Upper lobe of left lung (tissue), 6 donors: ENCODE measurements at regions not wholly inside any gene's neighbourhood (a gene's known extent, or its start where the extent isn't known, plus 50 kb on each side); places are given as distances from the start of the nearest gene placed in this dataset.

ENCODE experiments used
- ATAC-seq, 2 donors: fragments of 200-7000 bp; cut with Tn5 transposase; one replicate each; pipeline ENCODE4 v1.9.1; 2022; ENCODE audit warnings: mild to moderate bottlenecking in 2 of 2, moderate library complexity in 2 of 2; ENCODE audit not compliant: low FRiP score in 2 of 2
- DNase-seq, 2 donors: peaks; one replicate each; pipeline ENCODE4 v3.0.0-alpha.2; 2019 to 2020
- H3K27ac ChIP-seq, 4 donors: fragments of 200-600 bp; sonication (generic); one replicate each; pipeline ENCODE4 v1.5.1; 2016 to 2019
- H3K27me3 ChIP-seq, 4 donors: fragments of 200-600 bp; sonication (generic); one replicate each; pipeline ENCODE4 v1.5.1; 2017 to 2019
- H3K36me3 ChIP-seq, 4 donors: fragments of 200-600 bp; sonication (generic); one replicate each; pipeline ENCODE4 v1.5.1; 2016 to 2019
- H3K4me1 ChIP-seq, 4 donors: fragments of 200-600 bp; sonication (generic); one replicate each; pipeline ENCODE4 v1.5.1; 2018 to 2019
- H3K4me3 ChIP-seq, 4 donors: fragments of 200-600 bp; sonication (generic); one replicate each; pipeline ENCODE4 v1.5.1; 2017 to 2019; ENCODE audit warnings: mild to moderate bottlenecking in 2 of 4, moderate library complexity in 1 of 4
- H3K9me3 ChIP-seq, 4 donors: fragments of 200-600 bp; sonication (generic); one replicate each; pipeline ENCODE4 v1.5.1; 2018 to 2019
- CTCF ChIP-seq, 6 experiments: fragments of 450-650 bp in 4 of 6; fragments of 200-600 bp in 2 of 6; sonication (generic) in 2 of 6; IDR thresholded peaks; one replicate each; pipeline ENCODE4 v1.5.1; 2016 to 2019; ENCODE audit warnings: antibody characterized with exemption in 6 of 6
- EP300 ChIP-seq, 4 donors: sonication (generic); formaldehyde crosslinking; IDR thresholded peaks; one replicate each; pipeline ENCODE4 v1.5.1; 2017; ENCODE audit warnings: antibody characterized with exemption in 4 of 4, control low read depth in 2 of 4
- POLR2A ChIP-seq, 4 donors: fragments of 450-650 bp; IDR thresholded peaks; one replicate each; pipeline ENCODE4 v1.5.1; 2016 to 2017; ENCODE audit warnings: antibody characterized with exemption in 4 of 4, mild to moderate bottlenecking in 2 of 4
- POLR2AphosphoS5 ChIP-seq, 2 donors: sonication (generic); formaldehyde crosslinking; IDR thresholded peaks; one replicate each; pipeline ENCODE4 v1.5.1; 2017; ENCODE audit warnings: antibody characterized with exemption in 2 of 2
- WGBS, 2 donors: methylation state at CpG; one replicate each; pipeline ENCODE4 v1.1.5; 2017 to 2018; 5-methylcytosine and 5-hydroxymethylcytosine counted together
- donor health status: DM: no; HTN: no; CAD: no; lungs with moderate emphysema.
- donor health status: DM: no; HTN: yes; CAD: no; lungs with severe emphysema.

GRCh38 chr14:27015065-27015464 lies 417.2 kb upstream of the NOVA1 start:
- Histone ChIP-seq H3K4me3 (no peak overlapping the region), H3K36me3 (no peaks in the 10 kb centered on the region), H3K4me1 (no peaks in the 10 kb centered on the region), H3K27ac (no peak overlapping the region), H3K27me3 (no peaks in the 10 kb centered on the region), H3K9me3 (no peaks in the 10 kb centered on the region)
- WGBS, 2 donors, result 63% methylated on average over 1 of the region's 1 CpG
- TF ChIP-seq CTCF (IDR thresholded peaks at IDR 0.05), result no peak
- TF ChIP-seq POLR2AphosphoS5 (IDR thresholded peaks at IDR 0.05), result no peak
- TF ChIP-seq POLR2A (IDR thresholded peaks at IDR 0.05), result no peak
- no peak for TF ChIP-seq EP300 (IDR thresholded peaks at IDR 0.05)
- DNase-seq (no peak), ATAC-seq (no peak)

- Histone ChIP-seq H3K36me3 (no peaks in the 10 kb centered on the region), H3K27ac (no peak overlapping the region), H3K4me3 (no peak overlapping the region), H3K9me3 (no peaks in the 10 kb centered on the region), H3K27me3 (no peaks in the 10 kb centered on the region), H3K4me1 (no peaks in the 10 kb centered on the region)
- 93 to 100% methylated on average over 1 of the region's 1 CpG for WGBS, 2 donors
- DNase-seq, result no peak
- no peak for ATAC-seq
- TF ChIP-seq EP300 (IDR thresholded peaks at IDR 0.05) (no peak), POLR2A (IDR thresholded peaks at IDR 0.05) (no peak), POLR2AphosphoS5 (IDR thresholded peaks at IDR 0.05) (no peak), CTCF (IDR thresholded peaks at IDR 0.05) (no peak)
Observed at GRCh38 chr14:27025648-27026047, 427.8 kb upstream of the NOVA1 start.

GRCh38 chr14:27026097-27026496 lies 428.3 kb upstream of the NOVA1 start:
- no peak overlapping the region for H3K4me3 ChIP-seq
- 69 to 85% methylated on average over 3 of the region's 3 CpGs for WGBS, 2 donors
- no peaks in the 10 kb centered on the region for H3K9me3 ChIP-seq
- H3K4me1 ChIP-seq, result no peaks in the 10 kb centered on the region
- H3K36me3 ChIP-seq, result no peaks in the 10 kb centered on the region
- TF ChIP-seq POLR2AphosphoS5 (IDR thresholded peaks at IDR 0.05) (no peak), EP300 (IDR thresholded peaks at IDR 0.05) (no peak), CTCF (IDR thresholded peaks at IDR 0.05) (no peak), POLR2A (IDR thresholded peaks at IDR 0.05) (no peak)
- no peak overlapping the region for H3K27ac ChIP-seq
- DNase-seq, result no peak
- H3K27me3 ChIP-seq, result no peaks in the 10 kb centered on the region
- ATAC-seq, result no peak

- no peak for DNase-seq
- H3K27me3 ChIP-seq, result no peaks in the 10 kb centered on the region
- 77 to 87% methylated on average over 2 of the region's 2 CpGs for WGBS, 2 donors
- H3K9me3 ChIP-seq, result no peaks in the 10 kb centered on the region
- H3K27ac ChIP-seq, result no peak overlapping the region
- no peak for ATAC-seq
- no peak overlapping the region for H3K4me3 ChIP-seq
- H3K36me3 ChIP-seq, result no peaks in the 10 kb centered on the region
- no peaks in the 10 kb centered on the region for H3K4me1 ChIP-seq
- TF ChIP-seq POLR2A (IDR thresholded peaks at IDR 0.05) (no peak), CTCF (IDR thresholded peaks at IDR 0.05) (no peak), POLR2AphosphoS5 (IDR thresholded peaks at IDR 0.05) (no peak), EP300 (IDR thresholded peaks at IDR 0.05) (no peak)
Observed at GRCh38 chr14:27040552-27040951, 442.7 kb upstream of the NOVA1 start.

GRCh38 chr14:27049701-27050100 lies 451.9 kb upstream of the NOVA1 start:
- no peak for TF ChIP-seq CTCF (IDR thresholded peaks at IDR 0.05)

More at GRCh38 chr14:27049701-27050100, 451.9 kb upstream of the NOVA1 start:
- H3K4me1 ChIP-seq, result no peaks in the 10 kb centered on the region
- ATAC-seq, result no peak
- no peak overlapping the region for H3K27ac ChIP-seq
- peaks cover 0 to 6% (median 0%) of the 10 kb centered on the region in 4 donors for H3K9me3 ChIP-seq
- H3K4me3 ChIP-seq, result no peak overlapping the region
- H3K36me3 ChIP-seq, result no peaks in the 10 kb centered on the region
- 72 to 76% methylated on average over 3 of the region's 3 CpGs for WGBS, 2 donors
- H3K27me3 ChIP-seq, result no peaks in the 10 kb centered on the region
- no peak for DNase-seq
